IMR-90 (cell line): ENCODE measurements at regions not wholly inside any gene's neighbourhood (a gene's known extent, or its start where the extent isn't known, plus 50 kb on each side); places are given as distances from the start of the nearest gene placed in this dataset.

Experiments
- ATAC-seq: fragments of 200-7000 bp; cut with Tn5 transposase; 2 replicates; pipeline ENCODE4 v1.9.1; 2020; ENCODE audit warnings: low read depth, mild to moderate bottlenecking, moderate library complexity
- BruUV-seq: library from RNA; stranded (reverse); fragments of 400-500 nt; replicated peaks from 2 replicates; lab custom pipeline; 2021; lab: Mats Ljungman, UMichigan
- CTCF ChIA-PET: fragments of 300-600 bp; formaldehyde crosslinking; extraction: SDS; loops from one replicate; lab custom pipeline; 2021; ENCODE audit warnings: antibody characterized with exemption; lab: Yijun Ruan, JAX
- POLR2A ChIA-PET: fragments of 300-600 bp; sonication (Branson Sonifier 250); formaldehyde crosslinking; loops from one replicate; lab custom pipeline; 2022; ENCODE audit warnings: antibody characterized with exemption; ENCODE audit not compliant: unreplicated experiment; lab: Charles Lee
- DNase-seq: peaks from one replicate; pipeline ENCODE4 v3.0.0; 2013
- H2AFZ ChIP-seq: replicated peaks from 2 replicates; pipeline ENCODE3; 2013; ENCODE audit warnings: low read length, mild to moderate bottlenecking; ENCODE audit not compliant: poor library complexity
- H2AK5ac ChIP-seq: 2 replicates; pipeline ENCODE4 v1.6.1; 2013; ENCODE audit warnings: low read depth, low read length, inconsistent platforms
- H2AK9ac ChIP-seq: replicated peaks from 2 replicates; pipeline ENCODE3; 2013; ENCODE audit warnings: mild to moderate bottlenecking, low read depth, low read length, moderate library complexity; ENCODE audit not compliant: poor library complexity
- H2BK120ac ChIP-seq: 2 replicates; pipeline ENCODE4 v1.6.1; 2013; ENCODE audit warnings: low read depth, low read length, inconsistent platforms
- H2BK15ac ChIP-seq: 3 replicates; pipeline ENCODE4 v1.6.1; 2013; ENCODE audit warnings: low read depth, low read length, inconsistent platforms
- H2BK20ac ChIP-seq: 2 replicates; pipeline ENCODE4 v1.6.1; 2013; ENCODE audit warnings: low read depth, mild to moderate bottlenecking, inconsistent platforms, low read length, moderate library complexity
- H2BK5ac ChIP-seq: 2 replicates; pipeline ENCODE4 v1.6.1; 2013; ENCODE audit warnings: mild to moderate bottlenecking, low read depth, low read length, inconsistent platforms; ENCODE audit not compliant: poor library complexity, severe bottlenecking
- H3K14ac ChIP-seq: replicated peaks from 2 replicates; pipeline ENCODE4 v1.6.1; 2013; ENCODE audit warnings: low read depth, low read length, inconsistent platforms
- H3K18ac ChIP-seq: 2 replicates; pipeline ENCODE4 v1.6.1; 2013; ENCODE audit warnings: low read depth, low read length, control low read depth
- H3K23ac ChIP-seq: 2 replicates; pipeline ENCODE4 v1.6.1; 2013; ENCODE audit warnings: low read depth, low read length, inconsistent platforms
- H3K27ac ChIP-seq: 2 replicates; pipeline ENCODE4 v1.5.1; 2013; ENCODE audit warnings: mild to moderate bottlenecking, control low read depth, low read length; ENCODE audit not compliant: insufficient read depth
- H3K27me3 ChIP-seq: 2 replicates; pipeline ENCODE4 v1.6.1; 2013; ENCODE audit warnings: low read length; ENCODE audit not compliant: control insufficient read depth, insufficient read depth
- H3K36me3 ChIP-seq: 2 replicates; pipeline ENCODE4 v1.6.1; 2013; ENCODE audit warnings: low read length, mixed read lengths; ENCODE audit not compliant: control insufficient read depth, insufficient read depth
- H3K4ac ChIP-seq: 2 replicates; pipeline ENCODE4 v1.6.1; 2013; ENCODE audit warnings: low read depth, low read length, inconsistent platforms
- H3K4me1 ChIP-seq: 2 replicates; pipeline ENCODE4 v1.6.1; 2013; ENCODE audit warnings: low read length, mixed read lengths; ENCODE audit not compliant: control insufficient read depth, insufficient read depth
- H3K4me2 ChIP-seq: 2 replicates; pipeline ENCODE4 v1.6.1; 2013; ENCODE audit warnings: low read depth, mild to moderate bottlenecking, control low read depth, low read length, moderate library complexity
- H3K4me3 ChIP-seq: 2 replicates; pipeline ENCODE4 v1.5.1; 2013; ENCODE audit warnings: low read depth, mild to moderate bottlenecking, control low read depth, low read length, moderate library complexity; ENCODE audit not compliant: insufficient read depth
- H3K56ac ChIP-seq: 2 replicates; pipeline ENCODE4 v1.6.1; 2013; ENCODE audit warnings: low read length, inconsistent platforms; ENCODE audit not compliant: insufficient read depth; ENCODE audit errors: extremely low read depth
- H3K79me1 ChIP-seq, 2 experiments: 2 replicates each; pipeline ENCODE4 v1.6.1; 2013; ENCODE audit warnings: low read length in 2 of 2, inconsistent platforms in 1 of 2, low read depth in 1 of 2
- H3K9ac ChIP-seq: 2 replicates; pipeline ENCODE4 v1.6.1; 2013; ENCODE audit warnings: low read depth, low read length, control low read depth
- H3K9me1 ChIP-seq: 2 replicates; pipeline ENCODE4 v1.6.1; 2013; ENCODE audit warnings: low read length, inconsistent platforms; ENCODE audit not compliant: insufficient read depth
- H3K9me3 ChIP-seq: 2 replicates; pipeline ENCODE4 v1.6.1; 2013; ENCODE audit warnings: low read length; ENCODE audit not compliant: control insufficient read depth, insufficient read depth
- H4K20me1 ChIP-seq: 2 replicates; pipeline ENCODE4 v1.6.1; 2013; ENCODE audit warnings: low read length, inconsistent platforms; ENCODE audit not compliant: insufficient read depth
- H4K5ac ChIP-seq: 2 replicates; pipeline ENCODE4 v1.6.1; 2013; ENCODE audit warnings: mild to moderate bottlenecking, low read depth, low read length, control low read depth
- H4K8ac ChIP-seq, 2 experiments: 2 replicates each; pipeline ENCODE4 v1.6.1; 2013; ENCODE audit warnings: low read depth in 2 of 2, low read length in 2 of 2, control low read depth in 1 of 2, inconsistent platforms in 1 of 2
- H4K91ac ChIP-seq: 2 replicates; pipeline ENCODE4 v1.6.1; 2013; ENCODE audit warnings: low read depth, low read length, inconsistent platforms; ENCODE audit not compliant: insufficient read depth
- BHLHE40 ChIP-seq: fragments of 150-350 bp; IDR thresholded peaks from 2 replicates; pipeline ENCODE4 v1.6.1; 2016; ENCODE audit warnings: mild to moderate bottlenecking, low read depth, low read length
- CHD1 ChIP-seq: IDR thresholded peaks from 2 replicates; pipeline ENCODE4 v1.6.1; 2012; ENCODE audit warnings: low read depth, low read length, improper control_type of control experiment
- CTCF ChIP-seq: conservative IDR thresholded peaks from 2 replicates; pipeline ENCODE4 v1.5.1; 2012; ENCODE audit warnings: mild to moderate bottlenecking, low read depth, low read length, improper control_type of control experiment
- ELK1 ChIP-seq: fragments of 150-350 bp; IDR thresholded peaks from 2 replicates; pipeline ENCODE4 v1.6.1; 2016; ENCODE audit warnings: low read depth, mild to moderate bottlenecking, low read length, moderate library complexity, borderline replicate concordance
- FOS ChIP-seq: fragments of 150-350 bp; IDR thresholded peaks from 2 replicates; pipeline ENCODE4 v1.6.1; 2016; ENCODE audit warnings: low read depth, low read length
- MAFK ChIP-seq: IDR thresholded peaks from 2 replicates; pipeline ENCODE4 v1.6.1; 2012; ENCODE audit warnings: low read depth, low read length, improper control_type of control experiment
- MXI1 ChIP-seq: IDR thresholded peaks from 2 replicates; pipeline ENCODE4 v1.6.1; 2012; ENCODE audit warnings: low read depth, mild to moderate bottlenecking, low read length, moderate library complexity, borderline replicate concordance
- NFE2L2 ChIP-seq: fragments of 150-350 bp; IDR thresholded peaks from 2 replicates; pipeline ENCODE4 v1.6.1; 2016; ENCODE audit warnings: low read depth, mild to moderate bottlenecking, low read length
- POLR2A ChIP-seq: IDR thresholded peaks from 2 replicates; pipeline ENCODE4 v1.6.1; 2012; ENCODE audit warnings: mild to moderate bottlenecking, low read depth, low read length
- RCOR1 ChIP-seq: IDR thresholded peaks from 2 replicates; pipeline ENCODE4 v1.6.1; 2012; ENCODE audit warnings: mild to moderate bottlenecking, low read length, improper control_type of control experiment; ENCODE audit not compliant: insufficient replicate concordance
- USF2 ChIP-seq: fragments of 150-350 bp; IDR thresholded peaks from 2 replicates; pipeline ENCODE4 v1.6.1; 2017; ENCODE audit warnings: mild to moderate bottlenecking, antibody characterized with exemption, low read length, low read depth
- whole genome bisulfite sequencing, 2 experiments: methylation state at CpG; one replicate each; pipeline versions ENCODE4 v1.1.5 to v1.1.7; 2013; ENCODE audit warnings: missing lambda C conversion rate in 2 of 2; ENCODE audit not compliant: insufficient read length in 1 of 2; ENCODE audit errors: extremely low coverage in 2 of 2; 5-methylcytosine and 5-hydroxymethylcytosine counted together
- dilution Hi-C: fragments of 300-500 bp; cut with HindIII; formaldehyde crosslinking; loops from one replicate; pipeline ENCODE4 v1.14.3; 2018; ENCODE audit warnings: low sequenced_read_pairs; ENCODE audit not compliant: unreplicated experiment
- in situ Hi-C: fragments of 300-500 bp; cut with MboI; formaldehyde crosslinking; loops from 3 replicates; pipeline ENCODE4 v1.14.3; 2019; ENCODE audit warnings: low sequenced_read_pairs, inconsistent platforms, mixed read lengths
- intact Hi-C: fragments of 100-400 bp; cut with micrococcal nuclease; formaldehyde crosslinking; loops from 2 replicates; pipeline ENCODE4 v1.10.0; 2022

- Histone ChIP-seq H2AK9ac (no peak overlapping the region), H3K4ac (no peak overlapping the region), H4K8ac (no peak overlapping the region), H4K20me1 (no peaks in the 10 kb centered on the region), H2AK5ac (no peak overlapping the region), H3K4me1 (no peaks in the 10 kb centered on the region), H3K9ac (no peak overlapping the region), H2AFZ (no peak overlapping the region), H3K79me1 (no peaks in the 10 kb centered on the region), H3K14ac (no peak overlapping the region), H2BK15ac (no peak overlapping the region), H4K5ac (no peak overlapping the region), H3K56ac (no peak overlapping the region), H2BK5ac (no peak overlapping the region), H3K4me3 (no peak overlapping the region), H3K18ac (no peak overlapping the region), H3K36me3 (no peaks in the 10 kb centered on the region), H3K4me2 (no peak overlapping the region), H3K27ac (no peak overlapping the region), H4K91ac (no peak overlapping the region), H3K9me1 (no peaks in the 10 kb centered on the region), H3K27me3 (no peaks in the 10 kb centered on the region; the same call in 1 of the 2 replicates), H3K9me3 (no peaks in the 10 kb centered on the region), H3K23ac (no peak overlapping the region), H2BK120ac (no peak overlapping the region), H2BK20ac (no peak overlapping the region)
- in situ Hi-C loops (no loop called here), dilution Hi-C loops (no loop called here), intact Hi-C loops (no loop called here)
- WGBS, 2 experiments, result no CpG with 5 or more reads among the region's 3 CpGs
- BruUV-seq, result no TSS peak
- TF ChIP-seq CHD1 (no peak), RCOR1 (no peak), CTCF (no peak), NFE2L2 (no peak), FOS (no peak), USF2 (no peak), ELK1 (no peak), MAFK (no peak), MXI1 (no peak), POLR2A (no peak), BHLHE40 (no peak)
- ChIA-PET CTCF (no interaction called here), POLR2A (no interaction called here)
- DNase-seq, result no peak
- no peak for ATAC-seq
Observed at GRCh38 chr10:23696476-23696875, 257.6 kb downstream of the OTUD1 start.
